A673 (cell line): ENCODE measurements at regions not wholly inside any gene's neighbourhood (a gene's known extent, or its start where the extent isn't known, plus 50 kb on each side); places are given as distances from the start of the nearest gene placed in this dataset.

ENCODE experiments used
- BruUV-seq: library from RNA; stranded (reverse); fragments of 400-500 nt; replicated peaks from 2 replicates; lab custom pipeline; 2021; lab: Mats Ljungman, UMichigan
- CTCF ChIA-PET: fragments of 300-600 bp; sonication (Branson Sonifier 250); formaldehyde crosslinking; loops from one replicate; lab custom pipeline; 2022; ENCODE audit warnings: antibody characterized with exemption; lab: Charles Lee
- POLR2A ChIA-PET: fragments of 300-600 bp; sonication (Branson Sonifier 250); formaldehyde crosslinking; loops from one replicate; lab custom pipeline; 2022; ENCODE audit warnings: antibody characterized with exemption; ENCODE audit not compliant: low non-redundant PET; lab: Charles Lee
- DNase-seq: peaks from one replicate; pipeline ENCODE4 v3.0.0-alpha.2; 2015; ENCODE audit warnings: low spot score
- H3K27ac ChIP-seq: fragments of 200-600 bp; sonication (generic); 2 replicates; pipeline ENCODE4 v1.5.1; 2016; ENCODE audit warnings: mixed run types, low read depth, mild to moderate bottlenecking, mixed read lengths, antibody characterized with exemption, low read length; ENCODE audit not compliant: poor library complexity, severe bottlenecking
- H3K27me3 ChIP-seq: fragments of 200-600 bp; sonication (generic); replicated peaks from 2 replicates; pipeline ENCODE4 v1.6.1; 2017; ENCODE audit warnings: mixed run types, low read depth, mild to moderate bottlenecking, mixed read lengths, antibody characterized with exemption, low read length; ENCODE audit not compliant: insufficient read depth, poor library complexity
- H3K36me3 ChIP-seq: fragments of 200-600 bp; sonication (generic); 2 replicates; pipeline ENCODE4 v1.6.1; 2016; ENCODE audit warnings: mixed run types, mild to moderate bottlenecking, mixed read lengths, antibody characterized with exemption, low read length; ENCODE audit not compliant: insufficient read depth, poor library complexity, severe bottlenecking
- H3K4me1 ChIP-seq: fragments of 200-600 bp; sonication (generic); 2 replicates; pipeline ENCODE4 v1.6.1; 2017; ENCODE audit warnings: mixed run types, mild to moderate bottlenecking, mixed read lengths, antibody characterized with exemption, low read length; ENCODE audit not compliant: insufficient read depth, poor library complexity, severe bottlenecking
- H3K4me3 ChIP-seq: fragments of 200-600 bp; sonication (generic); 2 replicates; pipeline ENCODE4 v1.5.1; 2016; ENCODE audit warnings: low read depth, mixed run types, mild to moderate bottlenecking, mixed read lengths, low read length; ENCODE audit not compliant: poor library complexity, severe bottlenecking
- H3K9me3 ChIP-seq: fragments of 200-600 bp; sonication (generic); 2 replicates; pipeline ENCODE4 v1.6.1; 2016; ENCODE audit warnings: mixed run types, low read depth, mild to moderate bottlenecking, mixed read lengths, antibody characterized with exemption, low read length; ENCODE audit not compliant: poor library complexity, severe bottlenecking
- CTCF ChIP-seq: fragments of 300-800, 200-600 bp; sonication (generic); conservative IDR thresholded peaks from 2 replicates; pipeline ENCODE4 v1.5.1; 2017; ENCODE audit warnings: low read depth, mild to moderate bottlenecking, antibody characterized with exemption, low read length, moderate library complexity, mixed read lengths
- EZH2 ChIP-seq: fragments of 200-600 bp; sonication (generic); IDR thresholded peaks from 2 replicates; pipeline ENCODE4 v1.6.1; 2017; ENCODE audit warnings: borderline replicate concordance, low read depth, mild to moderate bottlenecking, mixed read lengths, antibody characterized with exemption, low read length; ENCODE audit not compliant: poor library complexity, severe bottlenecking
- intact Hi-C: fragments of 100-400 bp; cut with micrococcal nuclease; formaldehyde crosslinking; loops from one replicate; pipeline ENCODE4 v1.10.0; 2022; ENCODE audit not compliant: unreplicated experiment

- H3K27me3 ChIP-seq = peaks cover 22% of the 10 kb centered on the region
- H3K27ac ChIP-seq = no peak overlapping the region
- no TSS peak for BruUV-seq
- H3K4me3 ChIP-seq = no peak overlapping the region
- H3K9me3 ChIP-seq = no peaks in the 10 kb centered on the region
- POLR2A ChIA-PET = no interaction called here
- no peak for DNase-seq
- CTCF ChIA-PET = interaction anchor here (1.3 kb wide), 1 partner anchor 26 kb away, joined by 3 read pairs; no protein-coding TSS in a partner anchor
- intact Hi-C loops = no loop called here
- H3K36me3 ChIP-seq = no peaks in the 10 kb centered on the region
- TF ChIP-seq EZH2 = no peak
- no peak for TF ChIP-seq CTCF
- H3K4me1 ChIP-seq = no peaks in the 10 kb centered on the region
Observed at GRCh38 chr14:54322701-54323337, 74.0 kb upstream of the CDKN3 start.

GRCh38 chr14:54325766-54326165 lies 71.0 kb upstream of the CDKN3 start:
- ChIA-PET CTCF (no interaction called here), POLR2A (no interaction called here)
- BruUV-seq = no TSS peak
- H3K4me3 ChIP-seq = no peak overlapping the region
- TF ChIP-seq CTCF = no peak
- TF ChIP-seq EZH2 = no peak
- no peak for DNase-seq
- no peak overlapping the region for H3K27ac ChIP-seq
- H3K36me3 ChIP-seq = no peaks in the 10 kb centered on the region
- intact Hi-C loops = no loop called here
- no peaks in the 10 kb centered on the region for H3K9me3 ChIP-seq
- H3K4me1 ChIP-seq = no peaks in the 10 kb centered on the region
- peaks cover 25% of the 10 kb centered on the region for H3K27me3 ChIP-seq

GRCh38 chr14:54329082-54329695 lies 67.6 kb upstream of the CDKN3 start:
- Histone ChIP-seq H3K36me3 (no peaks in the 10 kb centered on the region), H3K27ac (no peak overlapping the region), H3K4me3 (no peak overlapping the region), H3K27me3 (peaks cover 33% of the 10 kb centered on the region), H3K9me3 (no peaks in the 10 kb centered on the region), H3K4me1 (no peaks in the 10 kb centered on the region)
- DNase-seq = peak; percentile 71
- CTCF ChIA-PET = interaction anchor here (0.6 to 1.6 kb wide), 11 partner anchors 8 to 1555 kb away, joined by 3 to 12 read pairs (median 4); no protein-coding TSS in a partner anchor
- no TSS peak for BruUV-seq
- POLR2A ChIA-PET = interaction anchor here (0.6 kb wide), 1 partner anchor 813 kb away, joined by 5 read pairs; no protein-coding TSS in a partner anchor
- intact Hi-C loops = loop anchor here (2.0 kb wide), 1 partner anchor 790 kb away; no protein-coding TSS in a partner anchor
- TF ChIP-seq EZH2 = no peak
- TF ChIP-seq CTCF = peak; percentile 83
